Prostate gland (tissue), 2 donors: ENCODE measurements at regions not wholly inside any gene's neighbourhood (a gene's known extent, or its start where the extent isn't known, plus 50 kb on each side); places are given as distances from the start of the nearest gene placed in this dataset.

Source experiments
- DNase-seq: peaks from one replicate; pipeline ENCODE4 v3.0.0-alpha.2; 2019; ENCODE audit warnings: low spot score
- H3K27ac ChIP-seq, 2 donors: fragments of 200-600 bp; sonication (generic); 2 replicates each; pipeline ENCODE4 v1.5.1; 2017 to 2019
- H3K27me3 ChIP-seq: fragments of 200-600 bp; sonication (generic); replicated peaks from 2 replicates; pipeline ENCODE4 v1.5.1; 2019; ENCODE audit not compliant: insufficient read depth
- H3K36me3 ChIP-seq, 2 donors: fragments of 200-600 bp; sonication (generic); 1 replicate in 1 of 2; 2 replicates in 1 of 2; pipeline versions ENCODE4 v1.5.1 to v1.8.1; 2017 to 2019
- H3K4me1 ChIP-seq: fragments of 200-600 bp; sonication (generic); replicated peaks from 2 replicates; pipeline ENCODE4 v1.5.1; 2019
- H3K4me3 ChIP-seq, 2 donors: fragments of 200-600 bp; sonication (generic); 2 replicates each; pipeline ENCODE4 v1.5.1; 2017 to 2019
- H3K9me3 ChIP-seq: fragments of 200-600 bp; sonication (generic); 2 replicates; pipeline ENCODE4 v1.5.1; 2017
- POLR2A ChIP-seq: fragments of 450-650 bp; IDR thresholded peaks from one replicate; pipeline ENCODE4 v1.6.1; 2016; ENCODE audit warnings: antibody characterized with exemption, mild to moderate bottlenecking
- POLR2AphosphoS5 ChIP-seq: sonication (generic); formaldehyde crosslinking; IDR thresholded peaks from one replicate; pipeline ENCODE4 v1.6.1; 2017; ENCODE audit warnings: antibody characterized with exemption
- WGBS: methylation state at CpG from one replicate; pipeline ENCODE4 v1.1.5; 2018; 5-methylcytosine and 5-hydroxymethylcytosine counted together
- intact Hi-C: fragments of 100-400 bp; cut with DNase I; formaldehyde crosslinking; loops from one replicate; pipeline ENCODE4 v1.14.2; 2022
- TF ChIP-seq, protein P1 (sequence below), 4 experiments: fragments of 200-600 bp in 2 of 4; fragments of 450-650 bp in 2 of 4; sonication (generic) in 2 of 4; IDR thresholded peaks; 1 replicate in 3 of 4; 2 replicates in 1 of 4; pipeline ENCODE4 v1.5.1; 2016 to 2019; ENCODE audit warnings: antibody characterized with exemption in 4 of 4, mild to moderate bottlenecking in 2 of 4, moderate library complexity in 2 of 4

DNA sequence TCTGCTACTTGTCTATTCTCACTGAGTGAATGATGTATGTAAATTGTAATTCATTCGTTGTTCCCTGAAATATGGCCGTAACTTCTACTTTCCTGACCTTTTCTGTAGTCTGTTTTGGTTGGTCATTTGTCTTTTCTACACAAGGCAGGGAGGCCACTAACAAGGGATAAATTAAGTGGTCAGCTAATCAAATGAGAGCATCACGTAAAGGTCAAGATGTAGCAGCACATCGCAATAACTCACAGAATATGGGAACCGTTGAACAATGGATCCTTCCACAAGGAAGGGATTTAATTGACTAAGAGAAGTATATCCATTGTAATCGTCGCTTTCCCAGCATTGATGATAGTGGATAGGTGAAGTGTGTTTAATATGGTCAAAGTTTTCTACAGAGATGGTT lies 171.1 kb downstream of the DMRT2 start:
- Histone ChIP-seq H3K4me1 (no peaks in the 10 kb centered on the region), H3K9me3 (no peaks in the 10 kb centered on the region), H3K27ac (no peak overlapping the region), H3K27me3 (no peaks in the 10 kb centered on the region), H3K36me3 (no peaks in the 10 kb centered on the region), H3K4me3 (no peak overlapping the region)
- intact Hi-C loops, result no loop called here
- WGBS, result 89% methylated on average over 7 of the region's 7 CpGs
- no peak for DNase-seq
- TF ChIP-seq, protein P1, sequence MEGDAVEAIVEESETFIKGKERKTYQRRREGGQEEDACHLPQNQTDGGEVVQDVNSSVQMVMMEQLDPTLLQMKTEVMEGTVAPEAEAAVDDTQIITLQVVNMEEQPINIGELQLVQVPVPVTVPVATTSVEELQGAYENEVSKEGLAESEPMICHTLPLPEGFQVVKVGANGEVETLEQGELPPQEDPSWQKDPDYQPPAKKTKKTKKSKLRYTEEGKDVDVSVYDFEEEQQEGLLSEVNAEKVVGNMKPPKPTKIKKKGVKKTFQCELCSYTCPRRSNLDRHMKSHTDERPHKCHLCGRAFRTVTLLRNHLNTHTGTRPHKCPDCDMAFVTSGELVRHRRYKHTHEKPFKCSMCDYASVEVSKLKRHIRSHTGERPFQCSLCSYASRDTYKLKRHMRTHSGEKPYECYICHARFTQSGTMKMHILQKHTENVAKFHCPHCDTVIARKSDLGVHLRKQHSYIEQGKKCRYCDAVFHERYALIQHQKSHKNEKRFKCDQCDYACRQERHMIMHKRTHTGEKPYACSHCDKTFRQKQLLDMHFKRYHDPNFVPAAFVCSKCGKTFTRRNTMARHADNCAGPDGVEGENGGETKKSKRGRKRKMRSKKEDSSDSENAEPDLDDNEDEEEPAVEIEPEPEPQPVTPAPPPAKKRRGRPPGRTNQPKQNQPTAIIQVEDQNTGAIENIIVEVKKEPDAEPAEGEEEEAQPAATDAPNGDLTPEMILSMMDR (IDR thresholded peaks at IDR 0.05), result no peak
- TF ChIP-seq POLR2AphosphoS5, result no peak
- TF ChIP-seq POLR2A, result no peak

- H3K36me3 ChIP-seq, result no peaks in the 10 kb centered on the region
- no peak overlapping the region for H3K27ac ChIP-seq
- no peak for DNase-seq
- no peaks in the 10 kb centered on the region for H3K4me1 ChIP-seq
- H3K9me3 ChIP-seq, result no peaks in the 10 kb centered on the region
- WGBS, result 51% methylated on average over 3 of the region's 3 CpGs
- TF ChIP-seq POLR2AphosphoS5, result no peak
- TF ChIP-seq, protein P1 (IDR thresholded peaks at IDR 0.05), result no peak
- no peak for TF ChIP-seq POLR2A
- H3K27me3 ChIP-seq, result no peaks in the 10 kb centered on the region
- no peak overlapping the region for H3K4me3 ChIP-seq
- intact Hi-C loops, result no loop called here
Observed at GRCh38 chr9:1222511-1222910, 172.4 kb downstream of the DMRT2 start.

GRCh38 chr9:1231998-1232919 lies 182.1 kb downstream of the DMRT2 start:
- no peaks in the 10 kb centered on the region for H3K9me3 ChIP-seq
- intact Hi-C loops, result no loop called here
- no peak overlapping the region for H3K4me3 ChIP-seq
- no peaks in the 10 kb centered on the region for H3K36me3 ChIP-seq
- H3K27me3 ChIP-seq, result no peaks in the 10 kb centered on the region
- H3K27ac ChIP-seq, result peak overlapping the region in 1 of 2 donors; percentile 8
- H3K4me1 ChIP-seq, result no peaks in the 10 kb centered on the region
- peak; percentile 83 for DNase-seq
- 17% methylated on average over 11 of the region's 11 CpGs for WGBS
- peak; percentile 85 for TF ChIP-seq POLR2AphosphoS5
- no peak for TF ChIP-seq POLR2A

DNA sequence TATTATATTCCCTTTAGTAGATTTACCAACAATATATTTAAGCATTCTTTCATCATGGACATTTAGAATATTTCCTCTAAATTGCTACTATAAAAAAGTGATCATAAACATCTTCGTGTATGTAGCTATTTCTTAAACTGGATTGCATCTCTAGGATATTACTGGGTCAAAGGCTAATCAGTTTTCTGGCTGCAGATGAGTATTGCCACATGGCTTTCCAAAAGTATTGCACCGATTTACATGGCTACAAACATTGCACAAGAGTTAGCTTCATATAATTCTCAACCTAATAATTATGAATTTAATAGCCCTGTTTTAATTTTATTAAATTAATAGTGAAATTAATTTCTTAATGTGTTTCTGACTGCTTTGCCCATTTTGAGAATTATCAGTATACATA lies 183.4 kb downstream of the DMRT2 start:
- Histone ChIP-seq H3K4me1 (no peaks in the 10 kb centered on the region), H3K9me3 (no peaks in the 10 kb centered on the region), H3K4me3 (no peak overlapping the region), H3K36me3 (no peaks in the 10 kb centered on the region), H3K27ac (no peak overlapping the region), H3K27me3 (no peaks in the 10 kb centered on the region)
- intact Hi-C loops, result no loop called here
- TF ChIP-seq POLR2AphosphoS5 (no peak), POLR2A (no peak)
- TF ChIP-seq, protein P1 (IDR thresholded peaks at IDR 0.05), result no peak
- DNase-seq, result no peak
- WGBS, result 72% methylated on average over 2 of the region's 2 CpGs

GRCh38 chr9:1235650-1236049 lies 185.5 kb downstream of the DMRT2 start:
- DNase-seq, result no peak
- H3K4me1 ChIP-seq, result no peaks in the 10 kb centered on the region
- H3K9me3 ChIP-seq, result no peaks in the 10 kb centered on the region
- WGBS, result 78% methylated on average over 4 of the region's 4 CpGs
- H3K27me3 ChIP-seq, result no peaks in the 10 kb centered on the region
- no peak for TF ChIP-seq POLR2A
- TF ChIP-seq POLR2AphosphoS5, result no peak
- TF ChIP-seq, protein P1 (IDR thresholded peaks at IDR 0.05), result no peak
- H3K27ac ChIP-seq, result no peak overlapping the region
- H3K4me3 ChIP-seq, result no peak overlapping the region
- H3K36me3 ChIP-seq, result no peaks in the 10 kb centered on the region
- intact Hi-C loops, result no loop called here
